ENCODE measurements at regions not wholly inside any gene's neighbourhood (a gene's known extent, or its start where the extent isn't known, plus 50 kb on each side); places are given as distances from the start of the nearest gene placed in this dataset.

GRCh38 chr16:85251225-85251760 is 139.0 kb upstream of the CIBAR2 start:
- ChIA-PET POLR2A (no interaction called here), CTCF (interaction anchor here (0.5 to 1.4 kb wide), 2 partner anchors 136 to 297 kb away, joined by 3 to 5 read pairs; no protein-coding TSS in a partner anchor)
- no TSS peak for BruUV-seq (replicated peaks)
- Histone ChIP-seq H3K36me3 (ENCODE audit: control insufficient read depth, insufficient read depth, low read length) (no peaks in the 10 kb centered on the region), H3K9me3 (ENCODE audit: control insufficient read depth, insufficient read depth, low read depth, low read length) (no peaks in the 10 kb centered on the region), H3K4me1 (ENCODE audit: control insufficient read depth, insufficient read depth, low read length) (no peaks in the 10 kb centered on the region), H3K4me3 (ENCODE audit: low read depth in 2 of 2, low read length in 2 of 2) (no peak overlapping the region), H3K27me3 (ENCODE audit: control insufficient read depth, insufficient read depth, low read length) (no peaks in the 10 kb centered on the region), H3K27ac (ENCODE audit: low read length) (no peak overlapping the region)
- no peak for TF ChIP-seq TCF7L2 (IDR thresholded peaks at IDR 0.05; ENCODE audit: low read depth, low read length)
- no peak for TF ChIP-seq REST (IDR thresholded peaks at IDR 0.05; ENCODE audit: insufficient read depth in 1 of 2, low read depth in 2 of 2, low read length in 1 of 2)
- no peak for TF ChIP-seq CTCF (IDR thresholded peaks at IDR 0.05)
- TF ChIP-seq SIN3A (IDR thresholded peaks at IDR 0.05; ENCODE audit: borderline replicate concordance, insufficient read depth, low read depth, low read length): no peak
- no peak for TF ChIP-seq POLR2AphosphoS5 (IDR thresholded peaks at IDR 0.05; ENCODE audit: low read depth, low read length)
- no peak for ATAC-seq
- no peak for DNase-seq (ENCODE audit: low read depth, low spot score)
- intact Hi-C loops (cut with micrococcal nuclease; ENCODE audit: unreplicated experiment): no loop called here
- in situ Hi-C loops (cut with HindIII; ENCODE audit: low pct_unique_long_range_greater_than_20kb, low sequenced_read_pairs): no loop called here

- H3K27ac ChIP-seq (ENCODE audit: low read length): no peak overlapping the region
- H3K4me1 ChIP-seq (ENCODE audit: control insufficient read depth, insufficient read depth, low read length): no peaks in the 10 kb centered on the region
- BruUV-seq (replicated peaks): no TSS peak
- H3K27me3 ChIP-seq (ENCODE audit: control insufficient read depth, insufficient read depth, low read length): no peaks in the 10 kb centered on the region
- POLR2A ChIA-PET: no interaction called here
- intact Hi-C loops (cut with micrococcal nuclease; ENCODE audit: unreplicated experiment) (no loop called here), in situ Hi-C loops (cut with HindIII; ENCODE audit: low pct_unique_long_range_greater_than_20kb, low sequenced_read_pairs) (no loop called here)
- CTCF ChIA-PET: interaction anchor here (1.4 kb wide), 1 partner anchor 137 kb away, joined by 5 read pairs; no protein-coding TSS in a partner anchor
- TF ChIP-seq POLR2AphosphoS5 (IDR thresholded peaks at IDR 0.05; ENCODE audit: low read depth, low read length) (no peak), CTCF (IDR thresholded peaks at IDR 0.05) (no peak), TCF7L2 (IDR thresholded peaks at IDR 0.05; ENCODE audit: low read depth, low read length) (no peak), SIN3A (IDR thresholded peaks at IDR 0.05; ENCODE audit: borderline replicate concordance, insufficient read depth, low read depth, low read length) (no peak), REST (IDR thresholded peaks at IDR 0.05; ENCODE audit: insufficient read depth in 1 of 2, low read depth in 2 of 2, low read length in 1 of 2) (no peak)
- H3K9me3 ChIP-seq (ENCODE audit: control insufficient read depth, insufficient read depth, low read depth, low read length): no peaks in the 10 kb centered on the region
- DNase-seq (ENCODE audit: low read depth, low spot score) (no peak), ATAC-seq (no peak)
- H3K4me3 ChIP-seq (ENCODE audit: low read depth in 2 of 2, low read length in 2 of 2): no peak overlapping the region
- no peaks in the 10 kb centered on the region for H3K36me3 ChIP-seq (ENCODE audit: control insufficient read depth, insufficient read depth, low read length)
Measured at GRCh38 chr16:85252014-85252413, 139.7 kb upstream of the CIBAR2 start.
